Prostate gland (tissue), 2 donors: ENCODE measurements at regions not wholly inside any gene's neighbourhood (a gene's known extent, or its start where the extent isn't known, plus 50 kb on each side); places are given as distances from the start of the nearest gene placed in this dataset.

Source experiments
- POLR2A ChIP-seq: fragments of 450-650 bp; IDR thresholded peaks from one replicate; pipeline ENCODE4 v1.6.1; 2016; ENCODE audit warnings: antibody characterized with exemption, mild to moderate bottlenecking
- POLR2AphosphoS5 ChIP-seq: sonication (generic); formaldehyde crosslinking; IDR thresholded peaks from one replicate; pipeline ENCODE4 v1.6.1; 2017; ENCODE audit warnings: antibody characterized with exemption
- TF ChIP-seq, protein P1 (sequence below), 4 experiments: fragments of 200-600 bp in 2 of 4; fragments of 450-650 bp in 2 of 4; sonication (generic) in 2 of 4; IDR thresholded peaks; 1 replicate in 3 of 4; 2 replicates in 1 of 4; pipeline ENCODE4 v1.5.1; 2016 to 2019; ENCODE audit warnings: antibody characterized with exemption in 4 of 4, mild to moderate bottlenecking in 2 of 4, moderate library complexity in 2 of 4

DNA sequence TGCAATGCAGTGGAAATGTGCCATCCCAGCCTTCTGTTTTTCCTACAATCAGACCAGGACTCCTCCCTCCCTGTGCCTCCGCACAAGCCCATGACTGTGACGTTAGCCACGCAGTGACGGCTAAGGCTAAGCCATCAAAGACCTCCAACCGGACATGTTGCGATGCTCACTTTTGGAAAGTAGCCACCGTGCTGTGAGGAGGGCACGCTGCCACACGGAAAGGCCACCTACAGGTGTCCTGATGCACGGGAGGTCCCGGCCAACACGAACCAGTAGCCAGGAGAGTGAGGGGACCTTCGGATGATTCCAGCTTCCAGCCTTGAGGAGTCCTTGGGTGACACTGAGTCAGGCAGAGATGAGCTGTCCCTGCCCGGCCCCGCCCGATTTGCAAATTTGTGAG is 53.9 kb downstream of the FOXL1 start:
- TF ChIP-seq POLR2AphosphoS5 (no peak), POLR2A (no peak)
- TF ChIP-seq, protein P1, sequence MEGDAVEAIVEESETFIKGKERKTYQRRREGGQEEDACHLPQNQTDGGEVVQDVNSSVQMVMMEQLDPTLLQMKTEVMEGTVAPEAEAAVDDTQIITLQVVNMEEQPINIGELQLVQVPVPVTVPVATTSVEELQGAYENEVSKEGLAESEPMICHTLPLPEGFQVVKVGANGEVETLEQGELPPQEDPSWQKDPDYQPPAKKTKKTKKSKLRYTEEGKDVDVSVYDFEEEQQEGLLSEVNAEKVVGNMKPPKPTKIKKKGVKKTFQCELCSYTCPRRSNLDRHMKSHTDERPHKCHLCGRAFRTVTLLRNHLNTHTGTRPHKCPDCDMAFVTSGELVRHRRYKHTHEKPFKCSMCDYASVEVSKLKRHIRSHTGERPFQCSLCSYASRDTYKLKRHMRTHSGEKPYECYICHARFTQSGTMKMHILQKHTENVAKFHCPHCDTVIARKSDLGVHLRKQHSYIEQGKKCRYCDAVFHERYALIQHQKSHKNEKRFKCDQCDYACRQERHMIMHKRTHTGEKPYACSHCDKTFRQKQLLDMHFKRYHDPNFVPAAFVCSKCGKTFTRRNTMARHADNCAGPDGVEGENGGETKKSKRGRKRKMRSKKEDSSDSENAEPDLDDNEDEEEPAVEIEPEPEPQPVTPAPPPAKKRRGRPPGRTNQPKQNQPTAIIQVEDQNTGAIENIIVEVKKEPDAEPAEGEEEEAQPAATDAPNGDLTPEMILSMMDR (IDR thresholded peaks at IDR 0.05): no peak
